ENCODE measurements at regions not wholly inside any gene's neighbourhood (a gene's known extent, or its start where the extent isn't known, plus 50 kb on each side); places are given as distances from the start of the nearest gene placed in this dataset.

- no peak for DNase-seq
Observed at GRCh38 chr11:36933481-36933880, 335.4 kb upstream of the RAG2 start.

GRCh38 chr11:36931139-36931538 lies 333.1 kb upstream of the RAG2 start:
- no peak for DNase-seq

GRCh38 chr11:36930256-36930655 lies 332.2 kb upstream of the RAG2 start:
- DNase-seq = no peak

GRCh38 chr11:36929401-36929800 lies 331.4 kb upstream of the RAG2 start:
- DNase-seq = no peak

GRCh38 chr11:36928621-36929020 lies 330.6 kb upstream of the RAG2 start:
- DNase-seq = no peak

GRCh38 chr11:36899800-36900199 lies 301.8 kb upstream of the RAG2 start:
- DNase-seq = no peak

GRCh38 chr11:36890841-36891240 lies 292.8 kb upstream of the RAG2 start:
- DNase-seq = no peak

GRCh38 chr11:36890121-36890679 lies 292.2 kb upstream of the RAG2 start:
- DNase-seq = no peak

- DNase-seq = no peak
Observed at GRCh38 chr11:36885154-36885553, 287.1 kb upstream of the RAG2 start.

GRCh38 chr11:36878737-36879136 lies 280.7 kb upstream of the RAG2 start:
- no peak for DNase-seq

- no peak for DNase-seq
Observed at GRCh38 chr11:36877149-36877548, 279.1 kb upstream of the RAG2 start.

GRCh38 chr11:36876266-36876665 lies 278.2 kb upstream of the RAG2 start:
- no peak for DNase-seq

- no peak for DNase-seq
Observed at GRCh38 chr11:36874291-36874690, 276.3 kb upstream of the RAG2 start.

GRCh38 chr11:36870361-36870760 lies 272.3 kb upstream of the RAG2 start:
- no peak for DNase-seq

- DNase-seq = no peak
Observed at GRCh38 chr11:36868380-36868779, 270.3 kb upstream of the RAG2 start.

GRCh38 chr11:36865846-36866245 lies 267.8 kb upstream of the RAG2 start:
- DNase-seq = no peak

GRCh38 chr11:36854875-36855274 lies 256.8 kb upstream of the RAG2 start:
- DNase-seq = no peak

- no peak for DNase-seq
Observed at GRCh38 chr11:36848660-36849059, 250.6 kb upstream of the RAG2 start.

GRCh38 chr11:36840378-36840777 lies 242.3 kb upstream of the RAG2 start:
- no peak for DNase-seq

GRCh38 chr11:36837831-36838437 lies 239.9 kb upstream of the RAG2 start:
- DNase-seq = no peak

GRCh38 chr11:36825251-36825650 lies 227.2 kb upstream of the RAG2 start:
- no peak for DNase-seq

- DNase-seq = no peak
Observed at GRCh38 chr11:36824349-36824748, 226.3 kb upstream of the RAG2 start.

GRCh38 chr11:36822829-36823228 lies 224.8 kb upstream of the RAG2 start:
- no peak for DNase-seq

GRCh38 chr11:36818410-36818809 lies 220.4 kb upstream of the RAG2 start:
- no peak for DNase-seq

- no peak for DNase-seq
Observed at GRCh38 chr11:36817336-36817965, 219.4 kb upstream of the RAG2 start.
